Loucy (cell line): ENCODE measurements at regions not wholly inside any gene's neighbourhood (a gene's known extent, or its start where the extent isn't known, plus 50 kb on each side); places are given as distances from the start of the nearest gene placed in this dataset.

Experiments
- CTCF ChIP-seq: fragments of 200-600 bp; sonication (generic); conservative IDR thresholded peaks from 2 replicates; pipeline ENCODE4 v1.5.1; 2014; ENCODE audit warnings: mild to moderate bottlenecking, antibody characterized with exemption, low read length
- EZH2phosphoT487 ChIP-seq: fragments of 200-600 bp; IDR thresholded peaks from 2 replicates; pipeline ENCODE4 v1.6.1; 2018; ENCODE audit warnings: antibody characterized with exemption, mild to moderate bottlenecking, moderate library complexity, borderline replicate concordance

GRCh38 chr13:109959903-109960302 is 173.5 kb upstream of the IRS2 start:
- TF ChIP-seq CTCF (no peak), EZH2phosphoT487 (no peak)
